OCI-LY3 (cell line): ENCODE measurements at regions not wholly inside any gene's neighbourhood (a gene's known extent, or its start where the extent isn't known, plus 50 kb on each side); places are given as distances from the start of the nearest gene placed in this dataset.

Experiments
- H2AFZ ChIP-seq: fragments of 200-600, 300-600 bp; shearing (Covaris generic); 2 replicates; pipeline ENCODE4 v1.6.0; 2014; ENCODE audit warnings: antibody characterized with exemption, low read depth, low read length
- H3K27ac ChIP-seq: fragments of 200-600, 300-600 bp; sonication (generic); 2 replicates; pipeline ENCODE4 v1.5.1; 2014; ENCODE audit warnings: mild to moderate bottlenecking, low read length, moderate library complexity, mixed read lengths
- H3K27me3 ChIP-seq: fragments of 200-600, 300-600 bp; sonication (generic); 2 replicates; pipeline ENCODE4 v1.6.1; 2014; ENCODE audit warnings: low read depth, low read length, mixed read lengths
- H3K36me3 ChIP-seq: fragments of 200-600, 300-600 bp; sonication (generic); replicated peaks from 2 replicates; pipeline ENCODE3; 2014; ENCODE audit warnings: low read depth, low read length, mixed read lengths
- H3K4me1 ChIP-seq: fragments of 300-600, 200-600 bp; sonication (generic); 2 replicates; pipeline ENCODE4 v1.6.1; 2014; ENCODE audit warnings: low read length, mixed read lengths
- H3K4me2 ChIP-seq: fragments of 200-600, 300-600 bp; sonication (generic); 2 replicates; pipeline ENCODE4 v1.6.1; 2014; ENCODE audit warnings: low read length, mixed read lengths
- H3K4me3 ChIP-seq: fragments of 300-600, 200-600 bp; sonication (generic); 2 replicates; pipeline ENCODE4 v1.5.1; 2014; ENCODE audit warnings: antibody characterized with exemption, mild to moderate bottlenecking, low read length, moderate library complexity
- H3K79me2 ChIP-seq: fragments of 300-600, 200-600 bp; shearing (Covaris generic); 2 replicates; pipeline ENCODE4 v1.6.1; 2014; ENCODE audit warnings: mild to moderate bottlenecking, low read length, mixed read lengths
- H3K9ac ChIP-seq: fragments of 300-600, 200-600 bp; shearing (Covaris generic); 2 replicates; pipeline ENCODE4 v1.6.0; 2014; ENCODE audit warnings: mild to moderate bottlenecking, low read length, moderate library complexity
- H3K9me3 ChIP-seq: fragments of 200-600, 300-600 bp; shearing (Covaris generic); 2 replicates; pipeline ENCODE4 v1.6.1; 2014; ENCODE audit warnings: low read length, mixed read lengths; ENCODE audit not compliant: insufficient read depth
- H4K20me1 ChIP-seq: fragments of 200-600, 300-600 bp; sonication (generic); 2 replicates; pipeline ENCODE4 v1.6.1; 2016; ENCODE audit warnings: low read length, mixed read lengths; ENCODE audit not compliant: insufficient read depth
- CTCF ChIP-seq: fragments of 200-600, 300-600 bp; sonication (generic); IDR thresholded peaks from 2 replicates; pipeline ENCODE4 v1.5.1; 2014; ENCODE audit warnings: antibody characterized with exemption, low read length, low read depth
- EZH2phosphoT487 ChIP-seq: fragments of 200-600 bp; shearing (Covaris generic); IDR thresholded peaks from 2 replicates; pipeline ENCODE4 v1.6.1; 2018; ENCODE audit warnings: antibody characterized with exemption, mixed run types, low read depth

- no peak overlapping the region for H3K4me2 ChIP-seq
- no peak overlapping the region for H3K4me3 ChIP-seq
- no peaks in the 10 kb centered on the region for H3K36me3 ChIP-seq
- H2AFZ ChIP-seq: no peak overlapping the region
- no peaks in the 10 kb centered on the region for H3K27me3 ChIP-seq
- no peaks in the 10 kb centered on the region for H3K9me3 ChIP-seq
- H3K4me1 ChIP-seq: no peaks in the 10 kb centered on the region
- TF ChIP-seq CTCF (no peak), EZH2phosphoT487 (no peak)
- H4K20me1 ChIP-seq: no peaks in the 10 kb centered on the region
- no peak overlapping the region for H3K27ac ChIP-seq
- H3K9ac ChIP-seq: no peak overlapping the region
- no peaks in the 10 kb centered on the region for H3K79me2 ChIP-seq
Observed at GRCh38 chr2:239821694-239822075, 203.5 kb downstream of the NDUFA10 start.

- H4K20me1 ChIP-seq: no peaks in the 10 kb centered on the region
- TF ChIP-seq EZH2phosphoT487: no peak
- no peak for TF ChIP-seq CTCF
- H2AFZ ChIP-seq: no peak overlapping the region
- no peaks in the 10 kb centered on the region for H3K79me2 ChIP-seq
- H3K9ac ChIP-seq: no peak overlapping the region
- H3K4me3 ChIP-seq: no peak overlapping the region
- H3K4me2 ChIP-seq: no peak overlapping the region
- H3K27ac ChIP-seq: no peak overlapping the region
- H3K36me3 ChIP-seq: no peaks in the 10 kb centered on the region
- H3K9me3 ChIP-seq: no peaks in the 10 kb centered on the region
- H3K4me1 ChIP-seq: no peaks in the 10 kb centered on the region
- H3K27me3 ChIP-seq: no peaks in the 10 kb centered on the region
Observed at GRCh38 chr2:239820836-239821693, 204.1 kb downstream of the NDUFA10 start.

- no peaks in the 10 kb centered on the region for H3K27me3 ChIP-seq
Observed at GRCh38 chr2:239819974-239820555, 205.1 kb downstream of the NDUFA10 start.

More at GRCh38 chr2:239819974-239820555, 205.1 kb downstream of the NDUFA10 start:
- Histone ChIP-seq H3K79me2 (no peaks in the 10 kb centered on the region), H2AFZ (no peak overlapping the region), H3K27ac (no peak overlapping the region), H3K4me3 (no peak overlapping the region), H3K4me2 (no peak overlapping the region), H3K36me3 (no peaks in the 10 kb centered on the region), H4K20me1 (no peaks in the 10 kb centered on the region), H3K4me1 (no peaks in the 10 kb centered on the region), H3K9me3 (no peaks in the 10 kb centered on the region), H3K9ac (no peak overlapping the region)
- no peak for TF ChIP-seq CTCF
- TF ChIP-seq EZH2phosphoT487: no peak
